HG03135 (cell line): ENCODE measurements at regions not wholly inside any gene's neighbourhood (a gene's known extent, or its start where the extent isn't known, plus 50 kb on each side); places are given as distances from the start of the nearest gene placed in this dataset.

ENCODE experiments used
- ATAC-seq: cut with Tn5 transposase; IDR thresholded peaks from one replicate; pipeline ENCODE4 v1.9.1; 2021; ENCODE audit warnings: mild to moderate bottlenecking, moderate library complexity; ENCODE audit not compliant: unreplicated experiment

DNA sequence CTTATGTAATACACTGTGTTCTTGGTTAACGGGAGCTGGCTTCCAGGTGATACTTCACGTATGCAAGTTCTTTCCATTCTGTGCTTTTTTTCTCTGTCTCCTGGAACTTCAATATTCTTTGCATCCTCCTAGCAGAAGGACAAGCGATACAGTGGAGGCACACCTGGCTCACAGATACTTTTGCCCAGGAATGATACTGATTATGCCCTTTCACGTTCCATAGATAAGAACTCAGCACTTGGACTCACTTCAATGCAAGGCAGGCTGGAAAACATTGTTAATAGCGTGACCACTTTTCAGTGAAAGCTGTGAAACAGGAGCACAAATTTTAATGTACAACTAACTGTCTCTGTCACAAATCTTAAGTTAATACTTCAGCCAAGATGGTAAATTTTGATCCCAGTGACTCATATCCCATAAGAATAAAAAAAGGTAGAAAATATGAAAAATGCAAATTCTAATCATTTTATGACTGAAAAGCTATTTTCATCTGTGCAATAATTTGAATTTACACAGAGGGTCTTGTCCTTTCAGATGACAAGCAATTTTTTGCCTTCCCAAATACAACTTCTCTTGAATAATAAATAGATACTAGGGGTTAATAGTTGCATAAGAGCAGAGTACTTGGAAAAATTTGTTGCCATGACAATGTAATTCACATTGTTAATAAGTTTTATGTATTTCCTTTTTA is 919.0 kb downstream of the GALC start:
- no peak for ATAC-seq

DNA sequence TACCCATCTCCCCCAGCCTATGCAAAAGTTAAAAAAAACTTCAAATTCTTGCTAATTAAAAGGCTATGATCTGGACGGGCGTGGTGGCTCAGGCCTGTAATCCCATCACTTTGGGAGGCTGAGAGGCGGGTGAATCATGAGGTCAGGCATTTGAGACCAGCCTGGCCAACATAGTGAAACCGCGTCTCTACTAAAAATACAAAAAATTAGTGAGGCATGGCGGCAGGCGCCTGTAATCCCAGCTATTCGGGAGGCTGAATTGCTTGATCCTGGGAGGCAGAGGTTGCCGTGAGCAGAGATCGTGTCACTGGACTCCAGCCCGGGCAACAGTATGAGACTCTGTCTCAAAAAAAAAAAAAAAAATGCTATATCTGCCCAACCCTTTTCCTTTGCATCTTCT is 925.4 kb downstream of the GALC start:
- no peak for ATAC-seq

DNA sequence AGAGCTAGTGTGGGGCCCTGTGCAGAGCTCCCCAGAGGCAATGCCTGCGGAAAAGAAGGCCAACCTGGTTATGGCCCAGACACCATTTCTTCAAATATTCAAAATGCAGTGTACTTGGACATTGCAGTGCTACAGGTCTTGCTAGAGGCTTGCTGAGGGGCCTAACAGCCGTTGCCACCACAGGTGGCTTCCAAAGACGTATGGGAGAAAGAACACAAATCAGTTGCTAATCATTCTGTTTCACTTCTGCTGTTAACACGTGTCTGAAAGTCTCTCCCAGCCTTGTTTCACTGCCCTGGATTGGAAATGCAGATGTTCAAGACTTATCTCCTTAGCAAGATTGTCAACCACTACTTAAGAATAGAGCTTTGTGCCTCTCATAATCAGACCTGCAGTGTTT is 925.9 kb downstream of the GALC start:
- ATAC-seq, result no peak

DNA sequence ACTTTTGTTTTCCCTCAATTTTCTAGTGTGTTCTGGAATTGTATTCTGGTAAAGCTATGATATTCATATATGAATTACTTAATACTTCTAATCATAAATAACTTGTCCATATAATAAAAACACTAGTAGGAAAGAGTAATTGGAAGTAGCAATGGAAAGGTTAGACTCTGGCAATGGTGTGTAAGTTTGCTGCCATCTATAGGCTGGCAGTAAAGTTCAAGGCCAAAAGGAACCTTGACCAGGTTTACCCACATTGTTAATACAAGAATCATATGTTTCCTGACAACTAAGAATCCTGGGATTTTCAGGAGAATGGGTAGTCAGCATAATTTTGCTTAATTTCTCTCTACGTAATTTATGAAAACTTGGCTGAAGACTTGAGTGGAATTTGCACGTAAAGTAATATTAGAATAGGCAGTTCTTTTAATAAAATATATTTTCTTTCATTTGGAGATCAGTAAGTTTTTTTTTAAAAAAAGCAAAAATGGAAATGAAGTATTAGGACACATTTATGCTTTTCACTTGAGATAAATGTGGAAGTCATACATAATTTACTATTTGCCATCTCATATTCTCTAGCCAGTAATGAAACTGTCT is 926.7 kb downstream of the GALC start:
- no peak for ATAC-seq

DNA sequence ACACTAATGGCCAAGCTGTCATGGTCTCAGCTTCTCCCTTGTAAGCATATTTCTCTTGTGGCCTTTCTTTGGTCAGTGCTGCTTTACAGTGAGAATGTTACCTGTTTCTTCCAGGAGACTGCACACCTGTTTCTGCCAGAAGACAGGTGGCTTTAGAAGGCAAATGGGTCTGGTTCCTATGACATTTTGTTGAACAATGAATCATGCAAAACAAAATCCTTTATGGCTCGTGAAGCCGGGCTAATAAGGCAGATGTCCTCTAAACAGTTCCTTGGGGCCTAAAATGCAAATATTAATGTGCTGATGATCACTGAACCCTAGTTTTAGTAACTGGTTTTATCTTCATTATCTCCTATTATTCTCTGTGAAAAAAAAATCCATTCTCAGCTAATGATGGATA is 927.6 kb downstream of the GALC start:
- no peak for ATAC-seq

DNA sequence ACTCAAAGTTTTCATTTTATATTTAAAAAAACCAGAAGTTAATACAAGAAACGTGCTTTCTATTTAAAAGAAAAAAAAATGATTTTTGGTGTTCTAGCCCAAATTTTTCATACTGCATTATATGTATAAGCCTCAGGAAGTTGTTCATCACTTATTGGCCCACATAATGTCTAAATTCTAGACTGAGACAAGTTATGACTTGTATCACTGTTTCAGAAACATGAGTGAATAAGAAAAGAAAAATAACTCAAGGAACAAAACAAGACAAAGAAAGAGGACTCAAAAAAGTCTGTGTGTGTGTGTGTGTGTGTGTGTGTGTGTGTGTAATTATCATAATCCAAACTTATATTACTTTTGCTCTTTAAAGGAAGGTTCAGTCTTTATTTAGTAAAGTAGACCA is 929.8 kb downstream of the GALC start:
- ATAC-seq, result no peak

DNA sequence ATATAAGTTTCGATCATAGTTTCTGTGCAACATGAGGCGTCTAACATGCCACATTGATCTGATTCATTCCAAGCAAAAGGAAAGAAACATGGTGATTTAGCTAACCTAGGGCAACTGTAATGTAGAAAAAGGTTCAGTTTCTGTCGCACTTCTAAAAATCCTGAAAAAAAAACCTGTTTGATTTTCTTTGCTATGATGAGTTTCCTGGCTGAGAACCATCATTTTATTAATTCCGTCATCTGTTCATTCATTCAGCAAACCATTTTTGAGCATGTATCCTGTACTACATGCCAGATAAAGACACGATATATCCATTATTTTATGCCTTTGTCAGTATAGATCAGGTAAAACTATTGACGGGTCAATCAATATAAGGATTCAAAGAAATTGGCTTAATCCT is 932.6 kb downstream of the GALC start:
- no peak for ATAC-seq

DNA sequence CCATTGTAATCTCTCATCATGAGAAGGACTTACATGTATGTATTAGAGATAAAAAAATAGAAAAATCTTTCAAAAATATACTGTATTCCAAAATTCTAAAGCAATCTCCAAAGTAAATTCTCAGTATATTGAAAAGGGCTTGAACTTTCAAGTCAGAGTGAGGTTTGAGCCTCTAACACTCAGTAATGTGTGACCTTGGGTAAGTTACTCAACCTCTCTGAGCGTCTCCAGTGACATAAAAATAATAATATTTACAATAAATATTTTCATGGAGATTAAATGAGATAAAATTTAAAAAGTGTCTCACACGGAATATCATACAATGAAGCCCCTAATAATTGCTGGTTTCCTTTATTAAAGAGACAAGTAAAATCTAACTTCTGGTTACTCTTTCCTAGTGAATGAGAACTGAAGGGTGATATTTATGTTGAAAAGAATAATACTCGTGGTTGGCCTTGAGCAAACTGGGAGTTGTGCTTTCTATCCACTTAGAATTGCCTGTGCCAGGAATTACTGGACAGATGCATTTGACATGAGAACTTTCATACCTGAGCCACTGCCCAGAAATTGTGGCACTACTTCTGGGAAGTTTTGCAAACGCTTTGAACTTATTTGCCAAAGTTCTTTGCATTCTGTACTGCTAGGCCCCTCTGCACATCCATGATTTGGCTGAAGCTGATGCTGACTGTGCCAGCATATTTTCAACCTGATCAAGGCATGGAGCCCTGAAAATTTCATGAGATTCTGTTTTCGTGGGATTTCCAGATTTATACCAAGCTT is 933.7 kb downstream of the GALC start:
- no peak for ATAC-seq

DNA sequence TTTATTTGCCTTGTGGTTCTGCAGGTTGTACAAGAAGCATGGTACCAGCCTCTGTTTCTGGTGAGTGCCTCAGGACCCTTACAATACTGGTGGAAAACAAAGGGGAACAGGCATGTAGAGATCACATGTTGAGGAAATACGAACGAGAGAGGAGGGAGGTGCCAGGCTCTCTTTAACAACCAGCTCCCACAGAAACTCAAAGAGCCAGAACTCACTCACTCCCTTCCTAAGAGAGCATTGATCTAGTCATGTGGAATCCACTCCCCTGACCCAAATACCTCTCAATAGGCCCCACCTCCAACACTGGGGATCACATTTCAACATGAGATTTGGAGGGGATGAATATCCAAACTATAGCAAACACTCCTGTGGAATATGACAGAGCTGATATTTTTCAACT is 938.0 kb downstream of the GALC start:
- ATAC-seq, result no peak

DNA sequence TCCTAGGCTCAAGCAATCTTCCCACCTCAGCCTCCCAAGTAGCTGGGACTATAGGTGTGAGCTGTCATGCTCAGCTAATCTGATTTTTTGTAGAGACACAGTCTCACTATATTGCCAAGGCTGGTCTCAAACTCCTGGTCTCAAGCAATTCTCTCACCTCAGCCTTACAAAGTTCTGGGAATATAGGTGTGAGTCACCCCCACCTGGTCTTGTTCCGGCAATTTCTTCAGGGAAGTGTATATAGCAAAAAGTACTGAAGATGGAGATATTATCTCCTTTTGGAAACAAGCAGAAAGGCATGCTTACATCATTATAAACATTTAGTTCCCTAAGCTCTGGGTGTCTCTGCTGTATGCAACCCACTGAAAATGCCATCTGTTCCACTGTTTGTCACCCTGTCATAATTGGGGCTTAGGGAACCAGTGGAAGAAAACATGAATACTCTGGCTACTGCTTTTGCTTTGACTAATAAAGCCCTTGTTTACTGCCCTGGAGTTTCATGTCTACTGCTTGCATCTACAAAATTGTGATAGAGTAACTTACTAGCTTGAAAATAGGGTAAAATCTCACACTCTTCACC is 940.2 kb downstream of the GALC start:
- no peak for ATAC-seq

DNA sequence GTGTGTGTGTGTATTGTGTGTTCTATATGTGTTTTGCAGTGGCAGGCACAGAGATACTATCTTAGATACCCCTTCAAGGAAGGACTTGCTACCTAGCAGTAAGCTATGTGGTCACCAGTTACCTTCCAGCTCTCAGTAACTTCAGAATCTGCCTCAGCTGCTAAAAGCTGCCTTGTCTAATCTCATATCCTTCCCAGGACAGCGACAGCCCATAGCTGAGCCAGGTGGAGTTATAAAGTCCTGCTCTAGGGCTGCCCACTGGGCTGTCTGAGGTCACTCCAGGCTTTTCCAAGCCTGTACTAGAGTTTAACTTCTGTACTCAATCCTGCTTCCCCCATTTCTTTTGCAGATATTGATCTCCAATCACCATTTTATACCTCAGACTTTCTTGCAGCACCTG is 942.6 kb downstream of the GALC start:
- no peak for ATAC-seq

DNA sequence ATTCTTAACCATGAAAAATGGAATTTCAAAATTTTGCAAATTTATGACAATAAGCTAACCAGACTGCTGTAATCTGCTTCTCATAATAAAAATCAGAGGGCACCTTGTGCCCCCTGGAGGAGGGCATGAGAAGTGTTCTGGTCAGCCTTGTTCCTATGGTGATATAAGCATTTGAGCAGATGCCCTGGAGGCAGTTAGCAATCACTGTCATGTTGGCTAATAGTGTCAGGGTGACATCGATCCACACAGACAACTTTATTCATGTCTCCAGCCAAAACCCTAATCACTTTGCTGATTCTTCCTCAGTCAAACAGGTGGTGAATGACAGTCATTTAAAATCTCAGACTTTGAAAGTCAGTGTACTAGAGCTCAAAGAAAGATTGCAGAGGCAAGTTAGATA is 943.0 kb downstream of the GALC start:
- ATAC-seq, result no peak

DNA sequence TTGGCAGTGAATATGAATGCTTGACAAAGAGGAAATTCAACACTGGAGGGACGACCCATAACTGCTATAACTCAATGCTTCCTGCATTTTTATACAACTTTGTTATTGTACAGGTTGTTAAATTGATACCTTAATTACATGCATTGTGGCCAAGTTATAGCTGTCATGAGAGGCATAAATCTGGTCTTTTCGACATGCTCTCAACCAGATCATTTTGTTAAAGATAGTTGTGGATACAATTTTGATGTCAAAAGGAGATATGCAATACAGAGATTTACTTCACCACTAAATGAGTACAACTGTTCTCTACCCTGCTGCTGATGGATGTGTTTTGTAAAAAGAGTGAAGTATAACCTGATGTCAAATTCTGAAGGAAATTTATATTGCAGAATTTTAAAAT is 946.0 kb downstream of the GALC start:
- no peak for ATAC-seq

DNA sequence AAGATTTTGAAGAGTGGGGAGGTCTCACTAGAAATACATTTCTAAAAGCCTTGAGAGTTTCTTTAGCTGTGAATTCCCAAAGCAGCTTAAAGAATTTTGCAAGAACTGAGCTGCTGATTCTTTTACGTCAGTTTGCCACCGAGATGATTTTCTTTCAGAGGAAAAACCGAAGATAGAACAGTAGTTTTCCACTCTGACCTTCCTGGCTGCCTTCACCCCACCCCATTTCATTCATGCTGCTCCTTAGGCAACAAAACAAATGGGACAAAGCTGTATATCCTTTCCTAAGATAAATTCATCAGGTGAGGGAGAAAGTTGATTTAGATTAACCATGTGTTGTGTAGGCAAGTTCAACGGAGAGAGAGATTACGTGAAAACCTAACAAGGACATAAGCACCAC is 947.0 kb downstream of the GALC start:
- ATAC-seq, result no peak

DNA sequence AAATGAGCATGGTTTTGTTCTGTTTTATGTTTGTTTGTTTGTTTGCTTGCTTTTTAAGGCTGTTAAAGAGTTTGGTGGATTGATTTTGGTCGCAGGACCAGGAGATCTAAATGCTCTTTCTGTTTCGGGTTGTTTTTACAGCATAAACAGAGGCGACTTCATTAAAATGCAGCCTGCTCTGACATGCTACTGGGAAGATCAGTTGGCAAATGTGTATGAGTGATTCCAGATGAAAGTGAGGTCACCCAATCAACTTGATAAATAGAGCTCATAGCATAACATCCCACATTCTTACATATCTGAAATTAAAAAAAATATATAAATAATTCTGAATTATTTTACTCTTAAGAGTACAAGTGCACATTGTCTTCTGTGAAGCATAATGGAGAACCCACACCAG is 947.7 kb downstream of the GALC start:
- ATAC-seq, result no peak

DNA sequence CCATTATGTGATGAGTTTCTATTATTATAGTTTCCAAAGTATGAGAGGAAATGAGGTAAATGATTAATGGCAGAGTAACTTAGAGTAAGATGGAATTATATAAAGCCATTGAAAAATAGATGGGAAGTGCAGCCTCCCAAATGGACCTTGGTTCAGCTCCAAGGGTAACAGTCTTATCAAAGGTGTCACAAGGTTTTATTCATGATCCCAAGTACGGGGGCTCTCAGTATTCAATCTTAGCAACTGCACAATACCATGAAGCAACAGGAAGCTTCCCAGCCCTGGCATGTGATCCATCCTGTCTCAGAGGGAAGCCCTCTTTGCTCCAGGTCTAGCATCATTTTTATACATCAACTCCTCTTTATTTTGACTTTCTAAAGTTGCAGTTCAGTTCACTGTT is 948.2 kb downstream of the GALC start:
- ATAC-seq, result no peak

DNA sequence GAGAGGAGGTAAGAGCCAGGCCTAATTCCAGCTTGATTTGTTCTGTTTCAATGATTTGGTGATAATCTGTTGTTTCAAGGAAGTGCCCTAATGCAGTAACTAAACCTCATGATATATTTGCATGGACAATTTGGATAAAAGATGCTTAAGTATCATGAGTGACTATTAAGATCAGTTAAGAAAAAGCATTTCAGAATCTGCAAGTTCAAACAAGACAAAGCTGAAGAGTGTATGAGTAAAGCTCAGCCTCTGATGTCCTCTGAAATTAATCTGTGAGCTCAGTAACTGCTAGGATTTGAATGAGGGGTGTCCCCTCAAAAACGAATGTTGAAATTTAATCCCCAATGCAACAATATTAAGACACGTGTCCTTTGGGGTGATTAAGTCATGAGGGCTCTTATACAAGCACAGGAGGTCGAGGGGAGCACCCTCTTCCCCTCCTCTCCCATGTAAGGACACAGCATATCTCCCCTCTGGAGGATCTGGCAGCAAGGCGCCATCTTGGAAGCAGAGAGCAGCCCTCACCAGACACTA is 949.2 kb downstream of the GALC start:
- no peak for ATAC-seq

DNA sequence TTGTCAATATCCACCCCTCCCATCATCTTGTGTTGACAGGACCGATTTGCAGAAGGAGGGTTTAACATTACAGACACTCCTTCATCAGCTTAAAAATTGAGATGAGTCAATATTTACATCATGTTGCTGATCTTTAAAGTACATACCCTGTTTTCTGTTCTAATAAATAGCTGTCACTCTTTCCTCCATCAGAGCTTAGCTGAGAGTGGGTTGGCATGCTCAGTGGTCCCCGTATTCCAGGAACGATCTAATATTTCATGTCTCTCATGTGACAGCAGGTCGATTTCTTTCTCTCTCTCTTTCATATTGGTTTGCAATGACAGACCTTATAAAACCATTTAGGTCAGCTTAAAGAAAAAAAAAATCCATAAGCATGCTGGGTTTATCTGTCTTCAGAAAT is 950.6 kb downstream of the GALC start:
- no peak for ATAC-seq

DNA sequence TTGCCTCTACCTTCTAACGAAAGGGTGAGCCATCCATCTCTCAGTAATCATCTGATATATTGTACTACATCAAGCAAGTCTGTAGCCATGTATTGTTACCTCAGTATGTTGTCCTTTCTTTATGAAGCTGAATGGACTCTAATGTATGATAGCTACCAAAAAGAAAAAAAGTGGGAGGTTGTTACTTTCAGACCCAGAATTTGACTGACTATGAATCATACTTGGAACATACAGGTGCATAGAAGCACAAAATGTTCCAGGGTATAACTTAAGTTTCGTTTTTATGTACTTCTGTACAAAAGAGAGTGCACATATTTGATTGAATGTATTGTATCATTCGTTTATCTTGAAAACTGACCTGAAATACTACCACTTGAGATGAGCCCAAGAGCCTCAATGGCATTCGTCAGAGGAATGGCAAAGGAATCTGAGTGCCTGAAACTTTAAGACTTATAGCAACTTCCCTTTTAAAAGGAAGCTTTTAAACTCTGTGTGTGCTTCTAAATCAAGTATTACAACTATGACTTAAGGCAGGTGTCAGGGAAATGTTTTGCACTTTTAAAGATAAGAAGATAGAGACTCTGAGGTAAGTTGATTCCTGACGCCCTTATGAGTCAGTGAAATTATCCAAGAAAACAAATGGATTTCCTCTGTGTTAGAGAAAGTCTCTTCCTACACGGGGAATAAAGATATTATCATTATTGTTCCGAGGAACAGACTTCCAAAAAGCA is 951.5 kb downstream of the GALC start:
- ATAC-seq, result no peak

DNA sequence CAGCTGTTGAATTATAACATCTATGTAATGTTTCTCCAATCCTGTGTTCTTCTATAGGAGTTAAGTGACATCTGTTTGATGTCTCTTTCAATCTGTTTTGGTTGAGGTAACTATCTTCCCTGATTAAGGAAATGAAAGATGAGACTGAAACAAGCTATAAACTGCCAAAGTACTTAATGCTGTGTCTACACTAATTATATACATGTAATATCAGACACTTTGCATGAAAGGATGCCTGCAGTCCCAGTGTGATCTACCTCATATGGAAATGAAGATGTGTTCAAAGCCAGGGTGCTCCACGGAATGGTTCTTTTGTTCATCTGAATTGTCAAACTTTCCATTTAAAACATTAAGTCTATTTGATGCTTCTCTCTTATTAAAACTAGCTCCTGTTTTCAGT is 958.3 kb downstream of the GALC start:
- no peak for ATAC-seq

DNA sequence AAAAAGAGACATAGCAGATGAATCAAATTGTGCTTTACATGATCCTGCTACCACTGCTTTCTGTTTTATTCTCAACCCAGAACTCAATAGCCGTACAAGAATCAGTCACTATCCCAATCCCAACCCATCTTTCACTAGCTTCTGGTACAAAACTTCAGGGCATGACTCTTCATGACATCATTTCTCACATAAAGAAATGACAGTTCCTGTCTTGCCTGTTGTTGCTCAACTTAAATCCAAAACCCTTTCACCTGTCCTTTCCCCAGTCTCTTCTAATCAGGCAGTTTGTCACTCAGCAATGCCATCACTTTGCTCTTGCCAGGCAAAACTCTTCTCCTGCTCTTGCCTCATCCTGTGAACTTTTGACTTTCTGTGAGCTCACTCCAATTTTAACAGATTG is 962.8 kb downstream of the GALC start:
- no peak for ATAC-seq
